ENCODE measurements at regions not wholly inside any gene's neighbourhood (a gene's known extent, or its start where the extent isn't known, plus 50 kb on each side); places are given as distances from the start of the nearest gene placed in this dataset.

- TF ChIP-seq CTCF (IDR thresholded peaks at IDR 0.05) (no peak), POLR2A (IDR thresholded peaks at IDR 0.05) (no peak)
Measured at GRCh38 chr6:159455700-159456274, 237.3 kb downstream of the SOD2 start.
